ENCODE measurements at regions not wholly inside any gene's neighbourhood (a gene's known extent, or its start where the extent isn't known, plus 50 kb on each side); places are given as distances from the start of the nearest gene placed in this dataset.
"Not testable (repeated sequence)": the region's sequence is repeated elsewhere in the genome, so short reads cannot be mapped to it uniquely, and the experiment has no call there.

- DNase-seq; H3K36me3 Mint-ChIP-seq (ENCODE audit: low read depth); H3K9me3 Mint-ChIP-seq; H3K27me3 Mint-ChIP-seq; CTCF ChIA-PET; ATAC-seq (ENCODE audit: low read depth); intact Hi-C loops (cut with micrococcal nuclease); POLR2A ChIA-PET; H3K27ac Mint-ChIP-seq; H3K4me1 Mint-ChIP-seq; H3K4me3 Mint-ChIP-seq: not testable (repeated sequence)
These were observed 104.1 kb downstream of the FAM72C start for GRCh38 chr1:143867590-143868220.

GRCh38 chr1:143863901-143864520 lies 107.8 kb downstream of the FAM72C start:
- POLR2A ChIA-PET, H3K27ac Mint-ChIP-seq: not testable (repeated sequence)

GRCh38 chr1:143862722-143863121 lies 109.1 kb downstream of the FAM72C start:
- CTCF ChIA-PET; H3K4me1 Mint-ChIP-seq; H3K4me3 Mint-ChIP-seq; H3K27me3 Mint-ChIP-seq; intact Hi-C loops (cut with micrococcal nuclease); H3K36me3 Mint-ChIP-seq (ENCODE audit: low read depth); H3K9me3 Mint-ChIP-seq; ATAC-seq (ENCODE audit: low read depth); POLR2A ChIA-PET; H3K27ac Mint-ChIP-seq; DNase-seq: not testable (repeated sequence)

More at GRCh38 chr1:143863901-143864520, 107.8 kb downstream of the FAM72C start:
- H3K4me3 Mint-ChIP-seq; intact Hi-C loops (cut with micrococcal nuclease); DNase-seq; H3K9me3 Mint-ChIP-seq; H3K4me1 Mint-ChIP-seq; H3K27me3 Mint-ChIP-seq; H3K36me3 Mint-ChIP-seq (ENCODE audit: low read depth); ATAC-seq (ENCODE audit: low read depth); CTCF ChIA-PET: not testable (repeated sequence)

GRCh38 chr1:143861306-143861705 lies 110.5 kb downstream of the FAM72C start:
- H3K4me3 Mint-ChIP-seq; ATAC-seq (ENCODE audit: low read depth); intact Hi-C loops (cut with micrococcal nuclease); CTCF ChIA-PET; POLR2A ChIA-PET; H3K36me3 Mint-ChIP-seq (ENCODE audit: low read depth); DNase-seq; H3K4me1 Mint-ChIP-seq; H3K27ac Mint-ChIP-seq; H3K27me3 Mint-ChIP-seq; H3K9me3 Mint-ChIP-seq: not testable (repeated sequence)

GRCh38 chr1:143855867-143856266 lies 115.9 kb downstream of the FAM72C start:
- intact Hi-C loops (cut with micrococcal nuclease); ATAC-seq (ENCODE audit: low read depth); H3K27ac Mint-ChIP-seq; H3K9me3 Mint-ChIP-seq; CTCF ChIA-PET; H3K4me1 Mint-ChIP-seq; POLR2A ChIA-PET; DNase-seq; H3K36me3 Mint-ChIP-seq (ENCODE audit: low read depth); H3K27me3 Mint-ChIP-seq; H3K4me3 Mint-ChIP-seq: not testable (repeated sequence)

- H3K4me1 Mint-ChIP-seq; CTCF ChIA-PET; H3K4me3 Mint-ChIP-seq; DNase-seq; H3K27me3 Mint-ChIP-seq; H3K27ac Mint-ChIP-seq; POLR2A ChIA-PET; ATAC-seq (ENCODE audit: low read depth); intact Hi-C loops (cut with micrococcal nuclease); H3K9me3 Mint-ChIP-seq; H3K36me3 Mint-ChIP-seq (ENCODE audit: low read depth): not testable (repeated sequence)
These were observed 117.7 kb downstream of the FAM72C start for GRCh38 chr1:143854069-143854468.

- ATAC-seq (ENCODE audit: low read depth); H3K9me3 Mint-ChIP-seq; H3K4me3 Mint-ChIP-seq; CTCF ChIA-PET; intact Hi-C loops (cut with micrococcal nuclease); H3K27me3 Mint-ChIP-seq; DNase-seq; POLR2A ChIA-PET; H3K27ac Mint-ChIP-seq; H3K4me1 Mint-ChIP-seq; H3K36me3 Mint-ChIP-seq (ENCODE audit: low read depth): not testable (repeated sequence)
These were observed 121.1 kb downstream of the FAM72C start for GRCh38 chr1:143850637-143851036.

GRCh38 chr1:143848859-143849258 lies 122.9 kb downstream of the FAM72C start:
- DNase-seq; H3K4me1 Mint-ChIP-seq; POLR2A ChIA-PET; CTCF ChIA-PET; intact Hi-C loops (cut with micrococcal nuclease); H3K27me3 Mint-ChIP-seq; H3K4me3 Mint-ChIP-seq; H3K36me3 Mint-ChIP-seq (ENCODE audit: low read depth); H3K9me3 Mint-ChIP-seq; H3K27ac Mint-ChIP-seq; ATAC-seq (ENCODE audit: low read depth): not testable (repeated sequence)

- H3K4me3 Mint-ChIP-seq; H3K9me3 Mint-ChIP-seq; intact Hi-C loops (cut with micrococcal nuclease); CTCF ChIA-PET; H3K27ac Mint-ChIP-seq; POLR2A ChIA-PET; H3K4me1 Mint-ChIP-seq; H3K36me3 Mint-ChIP-seq (ENCODE audit: low read depth); DNase-seq; H3K27me3 Mint-ChIP-seq; ATAC-seq (ENCODE audit: low read depth): not testable (repeated sequence)
These were observed 126.6 kb downstream of the FAM72C start for GRCh38 chr1:143845193-143845592.

- ATAC-seq (ENCODE audit: low read depth); H3K36me3 Mint-ChIP-seq (ENCODE audit: low read depth); H3K4me3 Mint-ChIP-seq; POLR2A ChIA-PET; H3K27ac Mint-ChIP-seq; CTCF ChIA-PET; H3K4me1 Mint-ChIP-seq; intact Hi-C loops (cut with micrococcal nuclease); DNase-seq; H3K27me3 Mint-ChIP-seq; H3K9me3 Mint-ChIP-seq: not testable (repeated sequence)
These were observed 129.7 kb downstream of the FAM72C start for GRCh38 chr1:143842058-143842457.

GRCh38 chr1:143839182-143839581 lies 132.6 kb downstream of the FAM72C start:
- CTCF ChIA-PET; ATAC-seq (ENCODE audit: low read depth); H3K4me3 Mint-ChIP-seq; H3K27ac Mint-ChIP-seq; H3K36me3 Mint-ChIP-seq (ENCODE audit: low read depth); H3K27me3 Mint-ChIP-seq; H3K9me3 Mint-ChIP-seq; DNase-seq; H3K4me1 Mint-ChIP-seq; intact Hi-C loops (cut with micrococcal nuclease); POLR2A ChIA-PET: not testable (repeated sequence)

GRCh38 chr1:143838598-143838929 lies 133.2 kb downstream of the FAM72C start:
- H3K27ac Mint-ChIP-seq; H3K36me3 Mint-ChIP-seq (ENCODE audit: low read depth); intact Hi-C loops (cut with micrococcal nuclease); DNase-seq; ATAC-seq (ENCODE audit: low read depth); H3K4me3 Mint-ChIP-seq; POLR2A ChIA-PET; H3K9me3 Mint-ChIP-seq; H3K4me1 Mint-ChIP-seq; H3K27me3 Mint-ChIP-seq; CTCF ChIA-PET: not testable (repeated sequence)
